GM12878 (cell line): ENCODE measurements at regions not wholly inside any gene's neighbourhood (a gene's known extent, or its start where the extent isn't known, plus 50 kb on each side); places are given as distances from the start of the nearest gene placed in this dataset.

Experiments
- ATAC-seq: fragments of 200-7000 bp; cut with Tn5 transposase; 3 replicates; pipeline ENCODE4 v1.9.1; 2020; ENCODE audit warnings: mild to moderate bottlenecking, moderate library complexity
- BruUV-seq: library from RNA; stranded (reverse); fragments of 400-500 nt; replicated peaks from 2 replicates; lab custom pipeline; 2021; lab: Mats Ljungman, UMichigan
- CTCF ChIA-PET: fragments of 300-600 bp; sonication (Branson Sonifier 250); formaldehyde crosslinking; extraction: SDS; loops from one replicate; lab custom pipeline; 2021; ENCODE audit warnings: inconsistent platforms; lab: Yijun Ruan, JAX
- POLR2A ChIA-PET: fragments of 350-600 bp; formaldehyde crosslinking; extraction: SDS; loops from one replicate; lab custom pipeline; 2021; ENCODE audit warnings: inconsistent platforms; lab: Charles Lee
- RAD21 ChIA-PET: fragments of 300-600 bp; sonication (Branson Sonifier 250); formaldehyde crosslinking; loops from one replicate; lab custom pipeline; 2023; ENCODE audit warnings: antibody characterized with exemption; ENCODE audit not compliant: unreplicated experiment; lab: Charles Lee
- SMC1A ChIA-PET: fragments of 300-600 bp; sonication (Branson Sonifier 250); formaldehyde crosslinking; loops from one replicate; lab custom pipeline; 2023; ENCODE audit not compliant: unreplicated experiment, uncharacterized antibody; lab: Charles Lee
- DNase-seq: peaks from one replicate; pipeline ENCODE4 v3.0.0-alpha.2; 2011; ENCODE audit warnings: low read depth, low spot score
- FAIRE-seq: peaks from 3 replicates; lab custom pipeline; 2011; peaks lifted over from hg19 to GRCh38; lab: Jason Lieb, UNC
- H2AFZ ChIP-seq: 2 replicates; pipeline ENCODE4 v1.6.0; 2011; ENCODE audit warnings: low read depth, low read length, control low read depth; ENCODE audit not compliant: control insufficient read depth
- H3K27ac ChIP-seq: 2 replicates; pipeline ENCODE4 v1.5.1; 2011; ENCODE audit warnings: control low read depth; ENCODE audit not compliant: control insufficient read depth, insufficient read depth
- H3K27me3 ChIP-seq, 2 experiments: replicated peaks in 1 of 2; 2 replicates each; pipeline versions ENCODE4 v1.6.0 to v1.6.1; 2011; ENCODE audit warnings: low read length in 1 of 2; ENCODE audit not compliant: control insufficient read depth in 2 of 2, insufficient read depth in 2 of 2
- H3K36me3 ChIP-seq, 2 experiments: 2 replicates each; pipeline ENCODE4 v1.5.1; 2011; ENCODE audit warnings: low read length in 1 of 2; ENCODE audit not compliant: control insufficient read depth in 2 of 2, insufficient read depth in 2 of 2
- H3K4me1 ChIP-seq: 2 replicates; pipeline ENCODE4 v1.6.1; 2011; ENCODE audit warnings: mild to moderate bottlenecking, low read length, moderate library complexity, mixed read lengths; ENCODE audit not compliant: control insufficient read depth, insufficient read depth
- H3K4me2 ChIP-seq: 2 replicates; pipeline ENCODE4 v1.6.0; 2011; ENCODE audit warnings: control low read depth; ENCODE audit not compliant: control insufficient read depth, insufficient read depth
- H3K4me3 ChIP-seq: fragments of 200-600 bp; sonication (generic); 2 replicates; pipeline ENCODE4 v1.5.1; 2016
- H3K79me2 ChIP-seq: 2 replicates; pipeline ENCODE4 v1.6.0; 2011; ENCODE audit warnings: low read length; ENCODE audit not compliant: control insufficient read depth, insufficient read depth
- H3K9ac ChIP-seq: 2 replicates; pipeline ENCODE4 v1.8.0; 2011; ENCODE audit warnings: low read length, control low read depth, mixed read lengths; ENCODE audit not compliant: control insufficient read depth, insufficient read depth
- H3K9me3 ChIP-seq: replicated peaks from 3 replicates; pipeline ENCODE4 v1.5.1; 2011; ENCODE audit warnings: mild to moderate bottlenecking, low read length; ENCODE audit not compliant: control insufficient read depth, insufficient read depth
- H4K20me1 ChIP-seq: 2 replicates; pipeline ENCODE4 v1.6.0; 2011; ENCODE audit not compliant: control insufficient read depth, insufficient read depth
- ATF7 ChIP-seq: fragments of 450-650 bp; IDR thresholded peaks from 2 replicates; pipeline ENCODE4 v1.6.1; 2016; ENCODE audit warnings: low read depth, mild to moderate bottlenecking
- DPF2 ChIP-seq: fragments of 450-650 bp; IDR thresholded peaks from 2 replicates; pipeline ENCODE4 v1.6.1; 2017; ENCODE audit warnings: mild to moderate bottlenecking
- ELK1 ChIP-seq: IDR thresholded peaks from 2 replicates; pipeline ENCODE4 v1.6.1; 2012; ENCODE audit warnings: low read depth, low read length, improper control_type of control experiment
- ETV6 ChIP-seq, 2 experiments: fragments of 450-650 bp in 1 of 2; IDR thresholded peaks in 1 of 2; conservative IDR thresholded peaks in 1 of 2; 2 replicates each; pipeline ENCODE4 v1.6.1; 2014; ENCODE audit warnings: antibody characterized with exemption in 1 of 2, borderline replicate concordance in 1 of 2, low read depth in 1 of 2, mild to moderate bottlenecking in 1 of 2, moderate library complexity in 1 of 2
- GATAD2B ChIP-seq: fragments of 450-650 bp; conservative IDR thresholded peaks from 2 replicates; pipeline ENCODE4 v1.6.1; 2017; ENCODE audit warnings: low read depth, mild to moderate bottlenecking, moderate library complexity
- MYC ChIP-seq: IDR thresholded peaks from 2 replicates; pipeline ENCODE4 v1.6.1; 2011; ENCODE audit warnings: mild to moderate bottlenecking, low read length, moderate library complexity, inconsistent platforms; ENCODE audit not compliant: insufficient read depth, insufficient replicate concordance, insufficient read length, severe bottlenecking
- PAX5 ChIP-seq: IDR thresholded peaks from 2 replicates; pipeline ENCODE4 v1.6.1; 2011; ENCODE audit warnings: low read depth, low read length, borderline replicate concordance
- SIX5 ChIP-seq: IDR thresholded peaks from 2 replicates; pipeline ENCODE4 v1.6.1; 2011; ENCODE audit warnings: mild to moderate bottlenecking, low read depth, low read length, moderate library complexity; ENCODE audit not compliant: severe bottlenecking
- SREBF2 ChIP-seq: IDR thresholded peaks from 2 replicates; pipeline ENCODE4 v1.6.1; 2012; ENCODE audit warnings: mild to moderate bottlenecking, low read length
- SRF ChIP-seq, 2 experiments: IDR thresholded peaks; 2 replicates each; pipeline ENCODE4 v1.6.1; 2011; ENCODE audit warnings: low read depth in 2 of 2, low read length in 2 of 2, mild to moderate bottlenecking in 1 of 2, moderate library complexity in 1 of 2
- SUZ12 ChIP-seq: fragments of 200-600 bp; sonication (generic); IDR thresholded peaks from one replicate; pipeline ENCODE4 v1.6.1; 2018; ENCODE audit warnings: antibody characterized with exemption, mild to moderate bottlenecking; ENCODE audit not compliant: unreplicated experiment
- TCF12 ChIP-seq: IDR thresholded peaks from 2 replicates; pipeline ENCODE4 v1.6.1; 2011; ENCODE audit warnings: low read depth, mild to moderate bottlenecking, low read length
- ZBTB4 ChIP-seq: fragments of 450-650 bp; formaldehyde crosslinking; IDR thresholded peaks from 2 replicates; pipeline ENCODE4 v1.4.0; 2022; ENCODE audit warnings: mild to moderate bottlenecking, moderate library complexity
- ZNF274 ChIP-seq: IDR thresholded peaks from one replicate; pipeline ENCODE4 v1.8.0; 2011; ENCODE audit not compliant: insufficient read length, insufficient read depth
- ZNF622 ChIP-seq: fragments of 450-650 bp; IDR thresholded peaks from 2 replicates; pipeline ENCODE4 v1.6.1; 2017; ENCODE audit warnings: mild to moderate bottlenecking, inconsistent platforms
- WGBS: methylation state at CpG from one replicate; pipeline ENCODE4 v1.1.6; 2016; ENCODE audit warnings: low lambda C conversion rate; ENCODE audit not compliant: insufficient replicate concordance, insufficient coverage; ENCODE audit errors: missing lambda C conversion rate; 5-methylcytosine and 5-hydroxymethylcytosine counted together
- in situ Hi-C: fragments of 300-500 bp; cut with MboI; formaldehyde crosslinking; loops from 9 replicates; pipeline ENCODE4 v1.14.3; 2018; ENCODE audit warnings: mixed read lengths
- intact Hi-C: fragments of 100-400 bp; cut with micrococcal nuclease; formaldehyde crosslinking; loops from one replicate; pipeline ENCODE4 v1.14.2; 2022; ENCODE audit not compliant: unreplicated experiment

GRCh38 chr3:182473191-182473710 is 320.1 kb upstream of the ATP11B start:
- no peak for FAIRE-seq
- SMC1A ChIA-PET, result no interaction called here
- TF ChIP-seq DPF2 (no peak), TCF12 (no peak), ZNF622 (no peak), MYC (no peak), ATF7 (no peak), ETV6 (conservative IDR thresholded peaks at IDR 0.05 in 1 of 2, IDR thresholded peaks at IDR 0.05 in 1 of 2; ENCODE audit: borderline replicate concordance in 1 of 2, low read depth in 1 of 2) (no peak), SUZ12 (no peak), SREBF2 (no peak), GATAD2B (no peak), SRF (IDR thresholded peaks at IDR 0.05; ENCODE audit: low read depth in 2 of 2, low read length in 2 of 2) (no peak), ELK1 (no peak), SIX5 (no peak), ZBTB4 (CRISPR knock-in tag) (no peak), PAX5 (no peak), ZNF274 (no peak)
- TF ChIP-seq, all 136 proteins: peak for 0
- no peaks in the 10 kb centered on the region for H4K20me1 ChIP-seq
- WGBS, result 65% methylated on average over 1 of the region's 1 CpG
- H3K79me2 ChIP-seq, result no peaks in the 10 kb centered on the region
- intact Hi-C loops, result no loop called here
- in situ Hi-C loops, result no loop called here
- no peak overlapping the region for H3K9ac ChIP-seq
- ChIA-PET POLR2A (no interaction called here), RAD21 (no interaction called here), CTCF (no interaction called here)
- no peaks in the 10 kb centered on the region for H3K36me3 ChIP-seq
- DNase-seq (no peak), ATAC-seq (no peak)
- no peaks in the 10 kb centered on the region for H3K9me3 ChIP-seq
- no peak overlapping the region for H3K4me3 ChIP-seq
- H3K4me2 ChIP-seq, result no peak overlapping the region
- no peak overlapping the region for H3K27ac ChIP-seq
- no TSS peak for BruUV-seq
- H3K4me1 ChIP-seq, result no peaks in the 10 kb centered on the region
- peaks cover 0 to 2% of the 10 kb centered on the region in 2 experiments; a peak in 2 of 4 replicates for H3K27me3 ChIP-seq
- no peak overlapping the region for H2AFZ ChIP-seq
